WI38 (cell line): ENCODE measurements at regions not wholly inside any gene's neighbourhood (a gene's known extent, or its start where the extent isn't known, plus 50 kb on each side); places are given as distances from the start of the nearest gene placed in this dataset.

Experiments
- H3K4me3 ChIP-seq: 2 replicates; pipeline ENCODE4 v1.5.1; 2011; ENCODE audit warnings: low read depth, mild to moderate bottlenecking, control low read depth, low read length
- TF ChIP-seq, protein P1 (sequence below): IDR thresholded peaks from 2 replicates; pipeline ENCODE4 v1.5.1; 2012; ENCODE audit warnings: low read depth, mild to moderate bottlenecking, control low read depth, low read length

DNA sequence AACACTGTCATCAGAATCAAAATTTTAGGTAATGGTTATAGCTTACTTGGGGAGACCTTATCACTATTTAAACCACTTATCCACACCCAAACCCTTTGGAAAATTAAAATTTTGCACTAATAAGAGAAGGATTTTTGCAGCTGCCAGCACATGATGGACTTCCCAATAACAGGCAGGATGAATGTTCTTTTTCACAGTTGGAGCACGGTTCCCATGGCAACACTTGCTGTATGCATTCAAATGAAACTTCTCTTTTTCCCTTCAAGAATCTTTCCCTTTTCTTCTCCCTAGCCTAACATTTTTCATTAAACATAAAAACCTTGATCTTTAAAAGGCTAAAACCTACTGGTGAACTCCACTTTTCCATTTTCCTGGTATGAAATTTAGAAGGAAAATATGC, 768.2 kb downstream of the KCTD8 start:
- TF ChIP-seq, protein P1, sequence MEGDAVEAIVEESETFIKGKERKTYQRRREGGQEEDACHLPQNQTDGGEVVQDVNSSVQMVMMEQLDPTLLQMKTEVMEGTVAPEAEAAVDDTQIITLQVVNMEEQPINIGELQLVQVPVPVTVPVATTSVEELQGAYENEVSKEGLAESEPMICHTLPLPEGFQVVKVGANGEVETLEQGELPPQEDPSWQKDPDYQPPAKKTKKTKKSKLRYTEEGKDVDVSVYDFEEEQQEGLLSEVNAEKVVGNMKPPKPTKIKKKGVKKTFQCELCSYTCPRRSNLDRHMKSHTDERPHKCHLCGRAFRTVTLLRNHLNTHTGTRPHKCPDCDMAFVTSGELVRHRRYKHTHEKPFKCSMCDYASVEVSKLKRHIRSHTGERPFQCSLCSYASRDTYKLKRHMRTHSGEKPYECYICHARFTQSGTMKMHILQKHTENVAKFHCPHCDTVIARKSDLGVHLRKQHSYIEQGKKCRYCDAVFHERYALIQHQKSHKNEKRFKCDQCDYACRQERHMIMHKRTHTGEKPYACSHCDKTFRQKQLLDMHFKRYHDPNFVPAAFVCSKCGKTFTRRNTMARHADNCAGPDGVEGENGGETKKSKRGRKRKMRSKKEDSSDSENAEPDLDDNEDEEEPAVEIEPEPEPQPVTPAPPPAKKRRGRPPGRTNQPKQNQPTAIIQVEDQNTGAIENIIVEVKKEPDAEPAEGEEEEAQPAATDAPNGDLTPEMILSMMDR: no peak
- no peak overlapping the region for H3K4me3 ChIP-seq

DNA sequence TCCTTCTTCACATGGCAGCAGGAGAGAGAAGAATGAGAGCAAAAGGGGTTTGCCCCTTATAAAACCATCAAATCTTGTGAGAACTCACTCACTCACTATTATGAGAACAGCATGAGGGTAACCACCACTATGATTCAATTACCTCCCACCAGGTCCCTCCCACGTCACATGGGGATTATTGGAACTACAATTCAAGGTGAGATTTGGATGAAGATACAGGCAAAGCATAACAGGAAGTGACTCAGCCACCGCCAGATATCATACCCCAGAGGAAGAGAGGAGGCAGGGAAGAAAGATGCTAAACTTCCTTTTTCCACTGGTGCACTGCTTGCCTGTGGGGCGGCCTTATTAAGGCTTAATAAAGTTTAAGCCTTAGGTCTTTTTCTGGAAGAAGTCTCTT, 766.1 kb downstream of the KCTD8 start:
- H3K4me3 ChIP-seq: no peak overlapping the region
- TF ChIP-seq, protein P1: no peak

- no peak overlapping the region for H3K4me3 ChIP-seq
- TF ChIP-seq, protein P1: no peak
Observed at GRCh38 chr4:43690116-43690515, 758.5 kb downstream of the KCTD8 start.

DNA sequence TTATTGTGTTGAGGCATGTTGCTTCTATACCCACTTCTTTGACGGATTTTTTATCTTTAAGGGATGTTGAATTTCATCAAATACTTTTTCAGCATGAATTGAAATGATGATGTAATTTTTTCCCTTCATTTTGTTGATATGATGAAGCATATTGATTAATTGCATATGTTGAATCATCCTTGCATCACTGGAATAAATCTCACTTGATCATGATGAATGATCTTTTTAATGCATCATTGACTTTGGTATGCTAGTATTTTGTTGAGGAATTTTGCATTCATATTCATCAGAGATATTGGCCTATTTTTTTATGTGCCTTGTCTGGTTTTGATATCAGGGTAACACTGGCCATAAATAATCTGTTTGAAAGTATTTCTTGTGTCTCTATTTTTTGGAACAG, 754.7 kb downstream of the KCTD8 start:
- TF ChIP-seq, protein P1: no peak
- H3K4me3 ChIP-seq: no peak overlapping the region

DNA sequence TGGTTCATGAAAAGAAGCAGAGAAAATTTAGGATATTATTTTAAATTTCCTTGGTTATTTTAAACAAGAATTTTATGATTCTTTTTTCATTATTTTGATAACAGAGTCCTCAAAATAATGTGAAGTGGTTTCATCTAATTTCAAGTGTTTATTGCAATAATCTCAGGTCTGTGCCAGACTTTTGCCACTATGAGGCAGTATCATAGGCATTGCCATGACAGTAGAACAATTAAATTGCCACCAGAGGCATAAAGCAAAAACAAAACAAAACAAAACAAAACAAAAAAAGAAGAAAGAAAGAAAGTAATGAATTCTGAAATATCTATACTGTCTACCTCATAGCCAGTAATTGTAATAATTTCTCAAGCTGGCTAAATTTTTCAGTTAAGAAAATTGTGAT, 739.2 kb downstream of the KCTD8 start:
- TF ChIP-seq, protein P1: no peak
- no peak overlapping the region for H3K4me3 ChIP-seq

DNA sequence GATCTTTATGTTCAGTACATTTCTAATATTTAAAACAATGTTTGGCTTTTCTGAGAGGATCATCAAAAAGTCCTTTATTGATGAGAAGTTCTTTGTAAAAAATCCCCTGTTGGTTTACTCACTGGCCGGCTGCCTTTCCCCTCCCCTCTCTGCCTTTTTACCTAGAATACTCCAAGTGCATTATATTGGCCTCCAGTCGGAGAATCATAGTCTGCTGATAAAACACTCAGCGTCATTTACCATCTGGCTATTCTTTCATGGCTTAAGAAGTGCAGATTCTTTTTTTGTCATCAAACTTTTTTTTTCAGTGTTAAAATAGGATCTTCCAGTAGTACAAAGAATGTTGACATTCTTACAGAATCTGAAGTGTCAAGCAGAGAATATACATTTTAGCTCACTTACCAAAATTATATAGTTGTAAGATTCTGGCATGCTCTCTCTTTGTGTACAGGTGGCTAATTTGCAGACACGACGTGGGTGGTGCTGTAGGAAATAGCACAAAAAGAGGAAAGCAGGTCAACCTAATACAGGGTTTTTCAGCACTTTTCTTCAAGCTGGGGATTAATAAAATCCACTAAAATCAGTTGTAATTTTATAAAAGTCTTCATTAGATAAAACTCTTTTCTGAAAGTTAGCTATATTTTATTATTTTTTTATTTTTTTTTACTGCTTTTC, 731.8 kb downstream of the KCTD8 start:
- no peak overlapping the region for H3K4me3 ChIP-seq
- TF ChIP-seq, protein P1: no peak

GRCh38 chr4:43718369-43718768, 730.2 kb downstream of the KCTD8 start:
- TF ChIP-seq, protein P1: no peak
- H3K4me3 ChIP-seq: no peak overlapping the region
